GM21786 (cell line): ENCODE measurements at regions not wholly inside any gene's neighbourhood (a gene's known extent, or its start where the extent isn't known, plus 50 kb on each side); places are given as distances from the start of the nearest gene placed in this dataset.
A peak's percentile ranks its signal among the peaks of the same experiment; 100 is the strongest.

Experiments
- ATAC-seq: cut with Tn5 transposase; IDR thresholded peaks from one replicate; pipeline ENCODE4 v1.9.1; 2021; ENCODE audit not compliant: unreplicated experiment

GRCh38 chr2:729376-729861, 52.2 kb upstream of the TMEM18 start:
- no peak for ATAC-seq

GRCh38 chr2:728165-728564, 51.0 kb upstream of the TMEM18 start:
- no peak for ATAC-seq

GRCh38 chr2:727071-727470, 49.9 kb upstream of the TMEM18 start:
- peak; percentile 80 for ATAC-seq
